Liver (tissue), 8 donors: ENCODE measurements at regions not wholly inside any gene's neighbourhood (a gene's known extent, or its start where the extent isn't known, plus 50 kb on each side); places are given as distances from the start of the nearest gene placed in this dataset.

Experiments
- DNase-seq: peaks from one replicate; pipeline ENCODE4 v3.0.0-alpha.2; 2017; ENCODE audit warnings: low spot score
- H3K27ac ChIP-seq, 2 donors: one replicate each; pipeline ENCODE4 v1.7.0; 2013; ENCODE audit warnings: inconsistent platforms in 2 of 2, low read length in 2 of 2, control low read depth in 1 of 2, low read depth in 1 of 2, mild to moderate bottlenecking in 1 of 2
- H3K27me3 ChIP-seq, 4 donors: one replicate each; pipeline versions ENCODE4 v1.6.1 to v1.7.0; 2013; ENCODE audit warnings: low read length in 3 of 4, inconsistent platforms in 1 of 4, mild to moderate bottlenecking in 1 of 4, moderate library complexity in 1 of 4; ENCODE audit not compliant: control insufficient read depth in 4 of 4, insufficient read depth in 4 of 4
- H3K36me3 ChIP-seq, 4 donors: one replicate each; pipeline versions ENCODE4 v1.6.1 to v1.7.0; 2013; ENCODE audit warnings: low read length in 3 of 4, mild to moderate bottlenecking in 3 of 4, low read depth in 1 of 4, moderate library complexity in 1 of 4; ENCODE audit not compliant: control insufficient read depth in 4 of 4, insufficient read depth in 3 of 4
- H3K4me1 ChIP-seq, 4 donors: one replicate each; pipeline versions ENCODE4 v1.6.1 to v1.7.0; 2013; ENCODE audit warnings: low read length in 3 of 4, mild to moderate bottlenecking in 3 of 4, moderate library complexity in 1 of 4; ENCODE audit not compliant: control insufficient read depth in 4 of 4, insufficient read depth in 4 of 4
- H3K4me3 ChIP-seq, 3 donors: one replicate each; pipeline versions ENCODE4 v1.6.1 to v1.7.0; 2013; ENCODE audit warnings: low read length in 3 of 3, control low read depth in 1 of 3, low read depth in 1 of 3, mild to moderate bottlenecking in 1 of 3
- H3K9ac ChIP-seq, 2 donors: one replicate each; pipeline ENCODE4 v1.7.0; 2013; ENCODE audit warnings: low read length in 2 of 2, mild to moderate bottlenecking in 2 of 2, moderate library complexity in 2 of 2, control low read depth in 1 of 2, low read depth in 1 of 2
- H3K9me3 ChIP-seq, 4 donors: one replicate each; pipeline versions ENCODE4 v1.6.1 to v1.7.0; 2013; ENCODE audit warnings: low read length in 3 of 4; ENCODE audit not compliant: control insufficient read depth in 4 of 4
- ATF3 ChIP-seq: IDR thresholded peaks from 2 replicates; pipeline ENCODE4 v1.6.1; 2016; ENCODE audit warnings: antibody characterized with exemption
- CTCF ChIP-seq: fragments of 150-350 bp; IDR thresholded peaks from 2 replicates; pipeline ENCODE4 v1.5.1; 2017; ENCODE audit warnings: improper control_type of control experiment, low read depth, low read length; ENCODE audit not compliant: missing input control
- EGR1 ChIP-seq, 2 donors: IDR thresholded peaks; 2 replicates each; pipeline ENCODE4 v1.6.1; 2016 to 2018; ENCODE audit warnings: antibody characterized with exemption in 2 of 2, low read depth in 2 of 2
- FOXA1 ChIP-seq: IDR thresholded peaks from 2 replicates; pipeline ENCODE4 v1.6.1; 2016; ENCODE audit warnings: antibody characterized with exemption
- FOXA2 ChIP-seq: IDR thresholded peaks from 2 replicates; pipeline ENCODE4 v1.6.1; 2016; ENCODE audit warnings: antibody characterized with exemption
- GABPA ChIP-seq, 2 donors: IDR thresholded peaks in 1 of 2; conservative IDR thresholded peaks in 1 of 2; 2 replicates each; pipeline ENCODE4 v1.6.1; 2016; ENCODE audit warnings: antibody characterized with exemption in 2 of 2, mild to moderate bottlenecking in 1 of 2, moderate library complexity in 1 of 2
- HNF4A ChIP-seq, 2 donors: conservative IDR thresholded peaks; 2 replicates each; pipeline ENCODE4 v1.6.1; 2016; ENCODE audit warnings: antibody characterized with exemption in 2 of 2, mild to moderate bottlenecking in 2 of 2
- HNF4G ChIP-seq: IDR thresholded peaks from 2 replicates; pipeline ENCODE4 v1.6.1; 2016; ENCODE audit warnings: antibody characterized with exemption
- JUND ChIP-seq, 2 donors: IDR thresholded peaks; 2 replicates each; pipeline ENCODE4 v1.6.1; 2016; ENCODE audit warnings: antibody characterized with exemption in 2 of 2
- NR2F2 ChIP-seq: IDR thresholded peaks from 2 replicates; pipeline ENCODE4 v1.6.1; 2016; ENCODE audit warnings: antibody characterized with exemption
- RAD21 ChIP-seq, 2 donors: IDR thresholded peaks; 2 replicates each; pipeline ENCODE4 v1.6.1; 2016; ENCODE audit warnings: antibody characterized with exemption in 2 of 2, mild to moderate bottlenecking in 2 of 2
- REST ChIP-seq: IDR thresholded peaks from 2 replicates; pipeline ENCODE4 v1.6.1; 2016; ENCODE audit warnings: antibody characterized with exemption, mild to moderate bottlenecking
- RXRA ChIP-seq, 2 donors: IDR thresholded peaks; 2 replicates each; pipeline ENCODE4 v1.6.1; 2017 to 2018; ENCODE audit warnings: antibody characterized with exemption in 2 of 2, mild to moderate bottlenecking in 1 of 2
- TAF1 ChIP-seq: conservative IDR thresholded peaks from 2 replicates; pipeline ENCODE4 v1.6.1; 2016; ENCODE audit warnings: antibody characterized with exemption, mild to moderate bottlenecking
- YY1 ChIP-seq: IDR thresholded peaks from 2 replicates; pipeline ENCODE4 v1.6.1; 2016; ENCODE audit warnings: antibody characterized with exemption, mild to moderate bottlenecking
- ZBTB33 ChIP-seq: IDR thresholded peaks from 2 replicates; pipeline ENCODE4 v1.6.1; 2016; ENCODE audit warnings: antibody characterized with exemption
- WGBS: extraction: QIAGEN DNeasy Blood & Tissue Kit; methylation state at CpG from one replicate; pipeline ENCODE4 v1.1.7; 2013; 5-methylcytosine and 5-hydroxymethylcytosine counted together
- TF ChIP-seq, protein P1 (sequence below): IDR thresholded peaks from 2 replicates; pipeline ENCODE4 v1.6.1; 2016; ENCODE audit warnings: antibody characterized with exemption
- donor health status: healthy.
- donor health status: healthy.
- donor health status: healthy.
- donor health status: healthy.
- donor health status: healthy.

GRCh38 chr3:5489536-5489935 lies 302.0 kb downstream of the EDEM1 start:
- no peaks in the 10 kb centered on the region for H3K9me3 ChIP-seq
- no peaks in the 10 kb centered on the region for H3K4me1 ChIP-seq
- H3K27me3 ChIP-seq: peaks cover 0 to 5% (median 0%) of the 10 kb centered on the region in 4 donors
- no peak for TF ChIP-seq CTCF
- TF ChIP-seq YY1: no peak
- TF ChIP-seq TAF1: no peak
- TF ChIP-seq, protein P1, sequence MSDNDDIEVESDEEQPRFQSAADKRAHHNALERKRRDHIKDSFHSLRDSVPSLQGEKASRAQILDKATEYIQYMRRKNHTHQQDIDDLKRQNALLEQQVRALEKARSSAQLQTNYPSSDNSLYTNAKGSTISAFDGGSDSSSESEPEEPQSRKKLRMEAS: no peak
- TF ChIP-seq JUND (IDR thresholded peaks at IDR 0.05): no peak
- TF ChIP-seq HNF4A (conservative IDR thresholded peaks at IDR 0.05): no peak
- TF ChIP-seq HNF4G: no peak
- TF ChIP-seq FOXA2: no peak
- no peak for TF ChIP-seq GABPA (IDR thresholded peaks at IDR 0.05 in 1 of 2, conservative IDR thresholded peaks at IDR 0.05 in 1 of 2)
- TF ChIP-seq NR2F2: no peak
- no peak for TF ChIP-seq ZBTB33
- TF ChIP-seq ATF3: no peak
- TF ChIP-seq FOXA1: no peak
- no peak for TF ChIP-seq EGR1 (IDR thresholded peaks at IDR 0.05; ENCODE audit: low read depth in 2 of 2)
- TF ChIP-seq RAD21 (IDR thresholded peaks at IDR 0.05): no peak
- TF ChIP-seq RXRA (IDR thresholded peaks at IDR 0.05): no peak
- H3K4me3 ChIP-seq: no peak overlapping the region
- H3K27ac ChIP-seq: no peak overlapping the region
- no peak overlapping the region for H3K9ac ChIP-seq
- DNase-seq: no peak
- H3K36me3 ChIP-seq: no peaks in the 10 kb centered on the region
- 36% methylated on average over 3 of the region's 3 CpGs for WGBS

GRCh38 chr3:5494905-5495519 lies 307.5 kb downstream of the EDEM1 start:
- Histone ChIP-seq H3K27me3 (peaks cover 0 to 4% (median 0%) of the 10 kb centered on the region in 4 donors), H3K27ac (no peak overlapping the region), H3K9ac (no peak overlapping the region), H3K36me3 (no peaks in the 10 kb centered on the region), H3K4me3 (no peak overlapping the region), H3K9me3 (peaks cover 0 to 2% (median 0%) of the 10 kb centered on the region in 4 donors), H3K4me1 (no peaks in the 10 kb centered on the region)
- 60% methylated on average over 3 of the region's 3 CpGs for WGBS
- DNase-seq: no peak
- TF ChIP-seq RAD21 (IDR thresholded peaks at IDR 0.05) (no peak), EGR1 (IDR thresholded peaks at IDR 0.05; ENCODE audit: low read depth in 2 of 2) (no peak), YY1 (no peak), CTCF (no peak), ZBTB33 (no peak), TAF1 (no peak), ATF3 (no peak), FOXA2 (no peak), REST (no peak), GABPA (IDR thresholded peaks at IDR 0.05 in 1 of 2, conservative IDR thresholded peaks at IDR 0.05 in 1 of 2) (no peak), FOXA1 (no peak), NR2F2 (no peak), JUND (IDR thresholded peaks at IDR 0.05) (no peak)
- TF ChIP-seq, protein P1: no peak
